ENCODE measurements at regions not wholly inside any gene's neighbourhood (a gene's known extent, or its start where the extent isn't known, plus 50 kb on each side); places are given as distances from the start of the nearest gene placed in this dataset.

DNA sequence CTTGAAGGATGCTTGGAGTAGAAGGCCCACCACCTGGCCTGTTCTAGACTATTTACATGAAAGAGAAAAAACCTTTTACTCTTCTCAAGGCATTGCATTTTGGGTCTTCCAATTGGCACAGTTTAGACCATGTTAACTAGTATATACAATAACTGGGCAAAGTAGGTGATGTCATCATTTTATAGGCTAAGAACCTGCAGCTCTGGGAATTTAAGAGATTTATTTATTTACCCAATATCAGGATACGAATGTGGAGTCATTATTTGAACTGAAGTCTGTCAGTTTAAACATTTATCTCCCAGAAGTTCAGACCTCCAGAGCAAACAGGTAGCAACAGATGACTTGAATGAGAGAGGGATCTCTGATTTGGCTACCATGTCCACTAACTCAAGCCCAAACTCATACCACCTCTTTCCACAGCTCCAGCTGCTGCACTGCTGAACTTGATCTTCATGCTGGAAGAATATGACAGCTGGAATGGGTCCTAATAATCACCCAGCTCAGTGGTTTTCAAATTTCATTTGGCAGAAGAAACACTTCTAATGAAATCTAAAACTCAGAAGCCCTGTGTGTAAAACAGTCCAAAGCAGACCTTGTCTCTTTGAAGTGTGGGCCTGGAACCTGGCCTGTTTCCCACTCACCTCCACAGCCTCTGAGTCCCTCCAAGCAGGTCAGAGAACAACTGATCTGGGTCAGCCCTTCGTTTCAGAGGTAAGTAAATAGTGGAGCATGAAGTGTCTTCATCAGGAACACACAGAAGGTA lies 179.2 kb downstream of the EMP1 start:
- Histone ChIP-seq H3K4me1 (no peaks in the 10 kb centered on the region), H3K27me3 (no peaks in the 10 kb centered on the region), H3K4me2 (no peak overlapping the region), H3K9ac (no peak overlapping the region), H3K36me3 (no peaks in the 10 kb centered on the region), H4K20me1 (no peaks in the 10 kb centered on the region), H3K9me3 (replicated peaks in 1 of 11) (peaks cover 9 to 21% (median 13%) of the 10 kb centered on the region in 11 experiments; a peak in 19 of 22 replicates), H3K4me3 (no peak overlapping the region), H3K27ac (no peak overlapping the region)
- no peak for TF ChIP-seq Cebpa-rat (IDR thresholded peaks at IDR 0.05)

DNA sequence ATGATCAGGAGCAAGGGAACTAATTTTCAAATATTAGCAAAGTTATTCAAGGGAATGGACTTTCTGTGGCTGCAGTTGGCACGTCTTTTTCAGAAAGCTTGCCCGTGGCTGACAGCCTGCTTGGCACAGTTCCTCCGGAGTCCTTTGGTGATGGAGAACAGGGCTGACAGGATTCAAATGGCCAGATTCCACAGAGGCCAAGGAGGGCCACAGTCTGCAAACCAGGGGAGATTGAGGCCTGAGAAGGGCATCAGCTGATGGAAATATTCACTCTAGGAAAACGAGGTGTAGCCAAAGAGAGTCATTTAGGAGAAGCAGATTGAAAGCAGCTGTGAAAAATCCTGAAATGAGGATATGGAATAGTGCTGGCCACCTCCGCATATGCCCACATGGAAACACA lies 178.3 kb downstream of the EMP1 start:
- TF ChIP-seq Cebpa-rat (IDR thresholded peaks at IDR 0.05): no peak

DNA sequence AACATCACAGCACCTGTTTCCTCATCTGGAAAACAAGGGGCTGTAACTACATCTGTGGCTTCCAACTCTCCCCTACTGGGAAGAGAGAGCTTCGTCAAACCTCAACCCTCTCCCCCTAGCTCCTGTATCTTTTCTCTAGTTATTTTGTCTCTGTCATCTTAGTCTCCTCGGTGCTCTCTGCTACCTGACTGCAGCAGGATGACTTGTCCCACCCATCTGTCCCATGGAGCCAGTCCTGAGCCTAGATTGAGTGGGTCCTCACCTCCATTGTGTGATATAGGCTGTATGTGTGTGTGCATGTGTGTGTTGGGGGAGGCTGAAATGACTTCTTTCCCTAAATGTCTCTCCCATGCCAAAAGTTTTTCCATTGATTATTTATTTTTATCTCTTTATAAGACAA lies 177.3 kb downstream of the EMP1 start:
- no peak for TF ChIP-seq Cebpa-rat (IDR thresholded peaks at IDR 0.05)
- Histone ChIP-seq H3K4me1 (no peaks in the 10 kb centered on the region), H3K4me2 (no peak overlapping the region), H3K27ac (no peak overlapping the region), H3K9me3 (replicated peaks in 1 of 11) (peaks cover 9 to 21% (median 13%) of the 10 kb centered on the region in 11 experiments; a peak in 19 of 22 replicates), H4K20me1 (no peaks in the 10 kb centered on the region), H3K9ac (no peak overlapping the region), H3K27me3 (no peaks in the 10 kb centered on the region), H3K4me3 (no peak overlapping the region), H3K36me3 (no peaks in the 10 kb centered on the region)

More for the DNA sequence above, 178.3 kb downstream of the EMP1 start:
- no peak overlapping the region for H3K4me3 ChIP-seq
- no peak overlapping the region for H3K27ac ChIP-seq
- no peaks in the 10 kb centered on the region for H4K20me1 ChIP-seq
- no peaks in the 10 kb centered on the region for H3K36me3 ChIP-seq
- H3K9me3 ChIP-seq (replicated peaks in 1 of 11): peaks cover 9 to 21% (median 13%) of the 10 kb centered on the region in 11 experiments; a peak in 19 of 22 replicates
- no peaks in the 10 kb centered on the region for H3K27me3 ChIP-seq
- no peak overlapping the region for H3K4me2 ChIP-seq
- H3K4me1 ChIP-seq: no peaks in the 10 kb centered on the region
- no peak overlapping the region for H3K9ac ChIP-seq

DNA sequence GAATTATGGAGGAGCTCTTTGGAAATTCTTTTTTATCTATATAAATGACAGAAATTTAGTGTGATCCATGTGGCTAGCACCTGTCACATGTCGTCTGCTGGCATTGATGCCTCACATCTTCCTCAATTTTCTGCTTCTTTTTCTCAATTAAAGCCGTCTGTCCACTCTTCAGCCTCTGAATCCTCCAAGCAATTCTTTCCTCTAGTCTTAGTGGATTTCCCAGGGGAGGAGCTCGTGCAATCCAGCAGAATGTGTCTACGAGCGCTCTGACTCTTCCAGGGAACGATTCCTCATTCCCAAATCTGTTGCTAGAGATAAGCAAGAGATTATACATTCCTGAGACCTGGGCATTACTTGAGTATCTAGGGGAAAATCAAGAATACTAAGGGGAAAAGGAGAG lies 176.6 kb downstream of the EMP1 start:
- Histone ChIP-seq H3K9ac (no peak overlapping the region), H4K20me1 (no peaks in the 10 kb centered on the region), H3K27ac (no peak overlapping the region)

DNA sequence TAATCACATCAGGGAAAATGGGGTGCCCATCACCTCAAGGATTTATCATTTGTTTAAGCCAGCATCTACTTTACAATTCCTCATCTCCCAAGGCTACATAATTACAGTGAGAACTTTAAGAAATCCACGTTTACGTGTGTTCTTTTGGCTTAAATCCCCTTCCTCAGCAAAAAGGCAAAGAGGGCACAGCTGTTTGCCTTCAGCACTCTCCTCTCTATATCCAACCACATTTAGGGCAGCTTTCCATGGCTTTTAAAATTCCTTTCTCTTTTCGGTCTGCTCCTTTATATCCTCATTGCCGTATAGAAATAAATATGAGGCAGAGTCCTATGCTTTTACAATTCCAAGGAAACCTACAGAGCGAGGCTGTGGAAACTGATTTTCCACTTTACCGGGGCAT lies 175.9 kb downstream of the EMP1 start:
- TF ChIP-seq Cebpa-rat (IDR thresholded peaks at IDR 0.05): no peak

More for the DNA sequence above, 176.6 kb downstream of the EMP1 start:
- H3K4me2 ChIP-seq: no peak overlapping the region
- peaks cover 9 to 18% (median 12%) of the 10 kb centered on the region in 11 experiments; a peak in 19 of 22 replicates for H3K9me3 ChIP-seq (replicated peaks in 1 of 11)
- no peaks in the 10 kb centered on the region for H3K4me1 ChIP-seq
- no peak for TF ChIP-seq Cebpa-rat (IDR thresholded peaks at IDR 0.05)
- H3K4me3 ChIP-seq: no peak overlapping the region
- no peaks in the 10 kb centered on the region for H3K36me3 ChIP-seq
- H3K27me3 ChIP-seq: no peaks in the 10 kb centered on the region

DNA sequence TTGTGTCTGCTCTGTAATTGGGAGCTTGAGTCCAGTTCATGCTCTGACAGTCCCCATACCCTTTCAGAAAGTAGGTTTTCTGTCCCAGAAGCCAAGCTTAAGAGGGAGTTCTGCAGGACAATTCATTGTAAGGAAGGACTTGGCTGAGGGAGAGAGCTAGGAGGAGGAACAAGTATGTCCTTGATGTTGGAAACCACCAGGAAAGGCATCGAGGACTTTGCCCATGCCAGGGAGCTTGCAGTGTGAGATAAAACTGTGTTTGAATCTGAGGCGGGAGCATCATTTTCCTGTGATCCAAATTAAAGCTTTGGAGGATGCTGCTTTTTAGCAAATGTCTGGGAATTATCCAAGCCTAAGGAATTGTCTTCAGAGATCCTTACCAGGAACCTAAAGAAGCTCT lies 175.3 kb downstream of the EMP1 start:
- H3K4me3 ChIP-seq: no peak overlapping the region
- no peaks in the 10 kb centered on the region for H3K36me3 ChIP-seq
- no peak overlapping the region for H3K4me2 ChIP-seq
- TF ChIP-seq Cebpa-rat (IDR thresholded peaks at IDR 0.05): no peak
- H4K20me1 ChIP-seq: no peaks in the 10 kb centered on the region
- no peak overlapping the region for H3K27ac ChIP-seq
- no peak overlapping the region for H3K9ac ChIP-seq
- H3K4me1 ChIP-seq: no peaks in the 10 kb centered on the region
- peaks cover 0 to 4% (median 0%) of the 10 kb centered on the region in 11 experiments; a peak in 4 of 22 replicates for H3K9me3 ChIP-seq (replicated peaks in 1 of 11)
- H3K27me3 ChIP-seq: no peaks in the 10 kb centered on the region

More for the DNA sequence above, 175.9 kb downstream of the EMP1 start:
- no peak overlapping the region for H3K4me2 ChIP-seq
- no peak overlapping the region for H3K27ac ChIP-seq
- no peaks in the 10 kb centered on the region for H3K27me3 ChIP-seq
- no peaks in the 10 kb centered on the region for H3K36me3 ChIP-seq
- H3K9ac ChIP-seq: no peak overlapping the region
- H3K9me3 ChIP-seq (replicated peaks in 1 of 11): peaks cover 2 to 10% (median 4%) of the 10 kb centered on the region in 11 experiments; a peak in 18 of 22 replicates
- no peak overlapping the region for H3K4me3 ChIP-seq
- no peaks in the 10 kb centered on the region for H4K20me1 ChIP-seq
- H3K4me1 ChIP-seq: no peaks in the 10 kb centered on the region

DNA sequence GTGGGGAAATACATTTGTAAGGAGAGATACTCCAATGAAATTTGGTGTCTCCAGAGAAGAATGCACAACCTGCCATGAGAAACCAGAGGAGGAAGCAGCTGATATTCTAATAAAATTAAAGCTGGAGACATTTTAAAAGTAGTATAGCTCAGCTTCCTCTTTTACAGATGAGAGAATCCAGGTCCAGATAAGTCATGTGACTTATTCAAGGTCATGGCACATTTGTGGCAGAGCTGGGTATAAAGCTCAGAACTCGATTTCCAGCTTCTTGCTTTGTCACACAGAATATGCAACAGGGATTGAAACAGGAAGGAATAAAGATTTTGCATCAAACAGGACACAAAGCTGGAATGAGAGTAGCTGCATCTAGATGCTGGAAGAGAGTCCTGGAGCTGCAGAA lies 174.8 kb downstream of the EMP1 start:
- H3K4me3 ChIP-seq: no peak overlapping the region

DNA sequence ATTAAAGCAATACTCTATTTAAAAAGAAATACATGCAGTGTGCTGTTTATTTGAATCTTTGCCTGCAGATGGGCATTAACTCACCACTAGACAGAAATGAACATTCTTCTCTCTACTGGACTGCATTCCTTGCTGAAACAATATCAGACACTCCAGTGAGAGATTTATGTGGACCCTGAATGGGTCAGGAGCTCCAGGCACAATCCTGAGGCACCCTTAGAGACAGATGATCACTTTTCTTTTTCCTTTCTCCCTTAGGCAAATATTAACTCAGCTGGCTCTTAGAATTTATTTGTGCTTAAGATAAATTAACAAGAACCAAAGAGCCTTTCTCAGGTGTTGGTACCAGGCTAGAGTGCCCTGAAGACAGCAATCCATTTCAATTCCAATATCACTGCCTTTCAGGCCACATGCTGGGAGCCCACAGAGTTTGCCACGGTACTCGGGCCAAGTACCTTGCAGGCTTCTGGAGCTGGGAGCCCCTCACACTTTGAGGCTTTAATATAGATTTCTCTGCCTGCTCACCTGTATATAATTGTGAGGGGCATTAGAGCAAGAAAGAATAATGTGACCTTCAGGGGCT lies 173.0 kb downstream of the EMP1 start:
- no peak for TF ChIP-seq Cebpa-rat (IDR thresholded peaks at IDR 0.05)
- Histone ChIP-seq H3K9ac (no peak overlapping the region), H4K20me1 (no peaks in the 10 kb centered on the region), H3K27ac (no peak overlapping the region), H3K4me2 (no peak overlapping the region), H3K27me3 (no peaks in the 10 kb centered on the region), H3K9me3 (replicated peaks in 1 of 11) (0 out of 22 replicates have a peak, but pooled peaks cover 0 to 3% (median 0%) of the 10 kb centered on the region in 11 experiments), H3K36me3 (no peaks in the 10 kb centered on the region), H3K4me3 (no peak overlapping the region), H3K4me1 (no peaks in the 10 kb centered on the region)

More for the DNA sequence above, 174.8 kb downstream of the EMP1 start:
- H3K9me3 ChIP-seq (replicated peaks in 1 of 11): peaks cover 0 to 3% (median 0%) of the 10 kb centered on the region in 11 experiments; a peak in 1 of 22 replicates
- no peak overlapping the region for H3K9ac ChIP-seq
- H3K36me3 ChIP-seq: no peaks in the 10 kb centered on the region
- no peak overlapping the region for H3K4me2 ChIP-seq
- no peaks in the 10 kb centered on the region for H3K27me3 ChIP-seq
- H3K4me1 ChIP-seq: no peaks in the 10 kb centered on the region
- no peaks in the 10 kb centered on the region for H4K20me1 ChIP-seq
- no peak for TF ChIP-seq Cebpa-rat (IDR thresholded peaks at IDR 0.05)
- H3K27ac ChIP-seq: no peak overlapping the region

DNA sequence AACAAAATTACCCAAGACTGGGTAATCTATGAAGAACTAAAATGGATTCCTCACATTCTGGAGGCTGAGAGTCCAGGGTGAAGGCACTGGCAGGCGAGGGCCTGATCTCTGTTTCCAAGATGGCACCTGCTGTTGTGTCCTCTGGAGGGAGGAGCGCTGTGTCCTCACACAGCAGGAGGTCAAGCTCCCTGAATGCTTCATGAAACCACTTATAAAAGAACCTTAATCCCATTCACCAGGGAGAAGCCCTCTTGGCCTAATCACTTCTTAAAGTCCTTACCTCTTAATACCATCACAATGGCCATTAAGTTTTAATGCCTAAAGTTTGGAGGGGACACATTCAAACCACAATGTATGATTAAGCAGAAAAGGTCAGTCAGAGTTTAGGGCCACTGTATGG lies 172.4 kb downstream of the EMP1 start:
- no peak for TF ChIP-seq Cebpa-rat (IDR thresholded peaks at IDR 0.05)
- Histone ChIP-seq H3K27me3 (no peaks in the 10 kb centered on the region), H3K36me3 (no peaks in the 10 kb centered on the region), H3K9ac (no peak overlapping the region), H3K27ac (no peak overlapping the region), H4K20me1 (no peaks in the 10 kb centered on the region), H3K4me2 (no peak overlapping the region), H3K4me3 (no peak overlapping the region), H3K4me1 (no peaks in the 10 kb centered on the region), H3K9me3 (replicated peaks in 1 of 11) (0 out of 22 replicates have a peak, but pooled peaks cover 0 to 3% (median 0%) of the 10 kb centered on the region in 11 experiments)

Data from BLaER1 treated with 17β-estradiol and CSF1 and Interleukin-3, amounts not matched to agents 10 nM and 100 nM (cell line).